HG03457 (cell line): ENCODE measurements at regions not wholly inside any gene's neighbourhood (a gene's known extent, or its start where the extent isn't known, plus 50 kb on each side); places are given as distances from the start of the nearest gene placed in this dataset.

ENCODE experiments used
- ATAC-seq: cut with Tn5 transposase; IDR thresholded peaks from one replicate; pipeline ENCODE4 v1.9.1; 2021; ENCODE audit warnings: moderate number of reproducible peaks; ENCODE audit not compliant: unreplicated experiment

DNA sequence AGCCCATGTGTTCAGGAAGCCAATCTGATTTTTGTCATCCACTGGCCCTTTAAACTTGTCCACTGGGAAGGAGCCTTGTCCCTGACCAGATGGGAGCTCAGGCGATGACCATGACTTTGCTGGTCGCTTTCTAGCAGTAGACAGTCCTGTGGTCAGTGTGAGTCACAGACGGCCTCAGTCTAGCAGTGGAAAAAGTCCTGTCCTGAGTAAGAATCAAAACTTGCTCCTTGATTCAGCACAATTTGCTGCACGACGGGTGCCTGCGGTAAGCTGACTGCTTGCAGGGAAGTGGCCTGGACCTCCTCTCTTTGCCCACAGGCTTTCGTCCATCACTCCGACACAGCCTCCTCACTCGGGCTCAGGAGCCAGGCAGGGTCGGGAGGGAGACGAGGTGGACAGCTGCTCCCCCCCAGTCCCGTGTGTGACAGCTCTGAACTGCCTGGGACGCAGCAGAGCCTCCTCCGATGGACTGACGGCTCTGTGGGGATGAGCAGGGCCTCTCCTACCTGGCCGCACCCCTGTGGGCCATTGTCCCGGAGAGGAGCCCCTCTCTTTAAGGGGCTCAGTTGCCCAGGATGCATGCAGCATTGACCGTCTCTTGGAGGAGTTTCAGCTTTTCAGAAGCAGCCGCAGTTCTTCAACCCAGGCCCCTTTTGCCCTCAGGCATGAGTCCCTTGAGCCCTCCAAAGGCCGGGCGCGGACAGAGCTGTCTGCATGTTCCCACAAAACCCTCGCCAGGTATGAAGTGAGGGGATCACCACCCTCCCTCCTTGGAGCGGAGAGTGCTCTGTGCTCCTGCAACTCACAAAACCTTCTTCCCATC lies 209.2 kb downstream of the ANKRD60 start:
- ATAC-seq: no peak

DNA sequence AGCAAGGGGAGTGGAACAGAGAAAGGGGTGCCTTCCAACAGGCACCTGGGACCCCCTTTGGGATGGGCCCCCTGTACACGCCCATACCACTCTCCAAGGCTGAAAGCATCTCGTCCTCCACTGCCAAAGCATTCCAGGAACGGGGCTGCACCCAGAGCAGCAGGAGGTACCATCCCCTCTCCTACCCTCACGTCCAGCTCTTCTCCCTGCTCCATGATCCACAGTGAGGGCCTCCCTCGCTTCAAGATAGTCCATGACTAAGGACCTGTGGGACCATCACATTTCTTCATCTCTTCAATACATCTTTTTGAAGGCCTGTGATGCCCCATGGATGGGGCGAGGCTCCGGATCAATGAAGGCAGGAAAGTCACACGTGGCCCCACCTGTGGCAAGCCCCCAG lies 209.9 kb downstream of the ANKRD60 start:
- ATAC-seq: no peak

DNA sequence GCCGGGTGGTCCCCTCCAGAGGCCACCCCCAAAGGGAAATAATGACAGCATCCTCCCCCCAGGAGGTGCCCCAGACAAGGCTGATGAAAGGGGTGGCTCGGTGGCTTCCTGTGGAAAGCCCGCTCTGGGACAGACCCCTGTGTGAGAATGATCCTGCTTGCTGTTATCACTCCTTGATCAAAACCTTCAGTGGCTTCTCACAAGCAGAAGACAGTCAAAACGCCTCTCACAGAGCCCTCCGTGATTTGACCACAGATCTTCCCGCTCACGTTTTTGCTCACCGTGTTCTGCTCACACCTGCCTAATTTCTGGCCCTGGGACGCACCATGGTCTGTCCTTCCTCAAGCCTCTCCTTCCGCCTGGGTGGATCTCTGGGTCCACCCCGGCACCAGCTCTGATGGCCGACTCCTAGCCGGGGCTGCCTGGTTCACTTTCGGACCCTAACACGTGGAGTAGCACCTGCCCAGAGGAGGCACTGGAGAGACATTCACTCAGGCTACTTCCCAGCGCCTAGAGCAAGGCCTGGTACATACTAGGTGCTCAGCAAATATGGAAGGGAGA lies 210.4 kb downstream of the ANKRD60 start:
- no peak for ATAC-seq

DNA sequence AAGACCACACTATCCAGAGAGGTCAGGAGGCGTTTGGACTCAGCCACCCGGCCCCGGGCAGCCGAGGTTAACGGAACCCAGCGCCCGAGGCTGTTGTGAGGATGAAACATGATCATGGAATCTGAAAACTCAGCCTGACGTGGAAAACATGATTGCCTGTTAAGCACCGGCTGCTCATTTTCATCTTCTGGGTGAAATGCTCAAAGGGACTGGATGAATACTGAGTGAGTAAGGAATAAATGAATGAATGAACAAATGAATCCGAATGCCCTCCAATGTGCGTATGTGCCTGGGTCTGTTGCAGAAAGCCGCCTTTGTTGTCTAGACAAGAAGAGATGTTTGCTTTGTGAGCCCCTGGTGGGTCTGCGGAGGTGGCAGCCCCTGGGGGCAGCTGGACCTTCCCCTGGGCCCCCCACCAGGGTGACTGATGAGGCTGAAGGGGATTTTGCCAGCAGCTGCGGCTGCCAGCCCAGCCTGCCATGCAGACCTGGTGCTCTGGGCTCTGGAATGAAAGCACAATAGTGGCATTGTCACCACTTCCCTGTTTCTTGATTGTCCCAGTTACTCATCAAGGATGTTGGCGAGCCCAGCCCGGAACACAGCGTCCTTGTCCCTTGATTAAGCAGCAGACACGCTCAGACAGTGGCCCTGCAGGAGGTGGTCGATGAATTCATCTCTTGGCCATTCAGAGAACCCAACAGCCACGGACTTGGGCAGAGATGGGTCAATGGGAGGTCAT lies 211.1 kb downstream of the ANKRD60 start:
- ATAC-seq: no peak

DNA sequence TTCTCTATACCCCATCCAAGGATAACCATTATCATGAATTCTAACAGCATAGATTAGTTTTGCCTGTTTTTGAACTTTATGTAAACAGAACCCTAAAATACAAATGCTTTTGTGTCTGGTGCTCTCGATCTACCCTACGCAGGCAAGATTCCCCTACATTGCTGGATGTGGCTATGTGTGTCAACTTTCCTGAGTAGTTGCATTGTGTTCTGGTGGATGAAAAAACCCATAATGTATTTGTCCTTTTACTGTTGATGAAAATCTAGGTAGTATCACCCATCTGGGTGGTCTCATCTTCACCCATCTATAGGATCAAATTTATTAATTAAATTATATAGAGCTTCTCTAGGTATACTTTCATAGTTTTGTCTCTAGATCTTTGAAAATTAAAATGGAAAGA lies 211.7 kb downstream of the ANKRD60 start:
- ATAC-seq: no peak

DNA sequence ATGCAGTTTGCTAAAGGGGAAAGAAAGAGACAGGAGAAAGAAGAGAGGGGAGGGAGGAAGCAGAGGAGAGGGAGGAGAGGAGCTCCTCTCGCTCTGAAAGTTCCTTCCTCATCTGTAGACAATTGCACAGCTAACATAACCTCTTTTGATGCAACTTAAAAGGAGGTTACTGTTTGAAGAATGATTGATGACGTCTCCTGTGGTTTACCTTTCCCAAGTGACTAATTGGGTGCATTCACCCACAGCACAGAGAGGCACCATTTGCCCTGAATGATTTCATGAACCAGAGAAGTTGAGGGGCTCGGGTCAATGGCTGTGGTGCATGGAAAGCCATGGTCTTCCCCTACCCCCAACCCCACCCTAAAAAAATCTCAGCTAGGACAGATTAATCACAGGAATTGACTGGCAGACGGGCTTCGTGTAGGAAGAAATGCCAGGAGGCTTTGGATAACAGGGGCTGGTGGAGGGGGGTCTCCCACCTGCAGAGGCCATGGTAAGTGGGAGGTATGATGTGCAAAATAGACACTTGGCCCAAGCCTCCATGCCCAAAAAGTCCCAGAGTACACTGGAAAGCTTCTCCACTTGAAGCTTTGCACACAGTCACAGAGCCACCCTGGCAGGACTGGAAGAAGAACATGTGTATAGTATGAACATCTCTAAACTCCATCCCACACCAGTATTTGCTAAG lies 213.7 kb downstream of the ANKRD60 start:
- ATAC-seq: no peak

DNA sequence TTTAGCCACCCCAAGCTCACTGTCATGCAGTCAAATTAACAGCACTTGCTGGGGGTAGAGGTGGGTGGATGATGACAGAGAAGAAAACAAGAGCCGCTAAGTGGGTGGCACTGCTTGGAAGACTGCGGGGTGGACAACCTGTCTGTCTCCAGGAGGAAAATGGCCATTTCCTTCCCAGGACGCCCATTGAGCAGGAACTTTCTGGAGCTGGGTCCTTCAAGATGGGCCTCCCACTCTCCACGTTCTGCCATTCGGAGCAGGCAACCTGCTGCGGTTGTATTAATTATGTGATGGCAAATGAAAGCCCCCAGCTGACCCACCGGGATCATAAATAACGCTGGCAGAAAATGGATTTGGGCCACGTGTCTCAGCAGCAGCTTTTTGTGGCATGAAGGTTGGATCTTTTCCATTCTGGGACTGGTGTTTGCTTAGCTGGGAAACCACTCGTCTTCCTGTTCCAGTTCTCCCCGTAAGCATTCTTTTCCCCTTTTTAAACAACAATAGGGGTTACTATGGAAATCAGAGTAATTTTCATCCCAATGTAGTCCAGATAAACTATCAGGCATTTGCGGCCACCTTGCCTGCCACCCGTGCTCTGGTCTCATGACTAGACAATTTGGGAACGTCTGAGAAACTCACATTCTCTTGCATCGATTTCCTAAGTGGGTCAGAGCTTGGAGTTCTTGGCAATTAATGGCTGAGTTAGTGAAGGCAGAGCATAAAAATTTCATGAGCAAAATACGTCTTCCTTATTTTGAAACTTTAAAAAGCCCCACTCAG lies 215.5 kb downstream of the ANKRD60 start:
- no peak for ATAC-seq

DNA sequence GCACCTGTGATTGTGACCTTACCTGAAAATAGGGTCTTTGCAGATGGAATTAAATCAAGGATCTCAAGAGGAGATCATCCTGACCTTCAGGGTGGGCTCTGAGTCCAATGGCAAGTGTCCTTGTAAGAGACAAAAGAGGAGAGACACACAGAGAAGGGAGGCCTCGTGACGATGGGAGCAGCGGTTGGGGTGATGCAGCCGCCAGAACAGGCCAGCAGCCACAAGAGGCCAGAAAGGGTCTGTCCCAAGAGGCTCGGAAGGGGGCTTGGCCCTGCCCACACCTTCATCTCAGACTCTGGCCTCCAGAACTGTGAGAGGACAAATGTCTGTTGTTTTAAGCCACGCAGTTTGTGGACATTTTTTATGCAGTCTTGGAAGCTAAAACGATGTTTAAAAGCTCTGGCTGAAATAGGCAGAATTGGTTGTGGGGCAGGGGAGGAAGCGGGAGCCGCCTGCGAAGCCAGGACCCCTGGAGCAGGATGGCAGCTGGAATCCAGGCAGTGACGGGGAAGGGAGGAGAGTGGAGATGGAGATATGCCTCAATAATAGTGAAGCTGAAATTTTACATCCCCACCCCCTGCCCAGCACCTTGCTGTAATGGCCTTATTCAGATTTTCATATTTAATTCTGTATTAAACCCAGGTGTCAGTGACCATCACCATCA lies 216.4 kb downstream of the ANKRD60 start:
- ATAC-seq: no peak

DNA sequence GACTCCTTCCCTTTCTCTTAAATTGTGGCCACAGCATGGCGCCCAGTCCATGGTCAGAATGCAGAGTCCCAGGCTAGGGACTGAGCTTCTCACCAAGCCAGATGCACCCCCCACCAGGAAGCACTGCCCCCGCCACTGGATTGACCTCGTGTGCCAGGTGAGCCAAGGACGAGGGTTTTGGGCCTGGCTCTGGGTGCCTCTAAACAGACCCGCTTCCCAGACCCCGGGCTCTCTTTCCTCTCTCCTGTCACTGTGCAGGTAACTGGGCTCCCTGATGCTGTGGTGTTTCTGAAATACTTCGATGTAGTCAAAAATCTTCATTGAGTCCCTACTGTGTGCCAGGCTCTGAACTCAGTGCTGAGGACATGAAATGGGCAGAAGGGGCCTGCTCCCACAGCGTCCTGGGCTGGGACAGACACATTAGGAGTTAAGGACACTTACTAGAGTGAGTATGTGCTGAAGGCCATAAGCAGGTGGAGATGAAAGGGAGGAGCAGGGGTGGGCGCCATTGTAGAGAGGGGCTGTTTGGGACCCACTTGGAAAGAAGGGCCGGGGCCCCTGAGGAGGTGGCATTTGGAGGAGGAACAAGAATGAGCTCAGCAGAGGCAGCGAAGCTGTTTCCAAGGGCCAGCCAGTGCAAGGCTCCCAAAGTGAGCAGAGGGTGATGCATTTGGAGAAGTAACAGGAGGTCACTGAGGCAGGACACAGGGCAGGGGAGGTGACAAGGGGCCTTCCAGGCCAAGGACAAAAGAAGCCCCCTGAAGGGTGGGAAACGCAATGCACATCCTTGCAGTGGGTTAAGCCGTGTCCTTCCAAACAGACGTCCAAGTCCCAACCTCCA lies 217.1 kb downstream of the ANKRD60 start:
- no peak for ATAC-seq

DNA sequence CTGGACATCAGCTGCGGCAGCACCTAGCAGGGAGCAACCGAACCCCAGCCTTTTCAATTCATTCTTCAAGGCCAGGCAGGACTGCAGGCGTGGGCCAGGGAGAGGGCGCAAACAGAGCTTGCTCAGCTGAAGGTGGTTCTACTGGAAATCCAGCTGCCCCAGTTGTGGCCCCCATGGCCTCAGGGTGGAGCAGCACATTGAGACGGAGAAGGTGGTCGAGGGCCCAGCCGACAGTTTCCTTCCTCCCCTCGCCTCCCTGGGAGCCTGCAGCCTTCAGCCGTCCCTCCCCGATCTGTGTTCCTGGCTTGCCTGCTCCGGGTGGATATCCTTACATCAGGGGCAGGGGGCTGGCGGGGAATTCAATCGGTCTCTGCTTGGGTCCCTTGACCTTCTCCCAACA lies 217.8 kb downstream of the ANKRD60 start:
- ATAC-seq: no peak

DNA sequence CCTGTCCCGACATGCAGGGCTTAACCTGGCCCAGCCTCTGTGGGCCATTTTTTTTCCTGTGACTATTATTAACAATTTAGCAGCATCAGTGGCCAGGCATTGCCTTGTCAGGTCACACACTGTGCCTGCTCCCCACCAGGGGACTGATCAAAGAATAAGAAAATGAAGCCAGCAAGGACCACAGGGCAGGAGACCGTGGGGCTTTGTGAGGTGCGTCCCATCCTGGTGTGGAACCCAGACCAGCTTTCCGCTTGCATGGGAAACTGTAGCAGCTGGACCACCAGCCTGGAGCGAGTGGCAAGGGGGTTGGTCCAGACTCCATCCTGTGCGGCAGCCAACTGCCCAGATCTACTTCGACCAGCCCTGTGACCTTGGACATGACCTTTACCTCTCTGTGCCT lies 218.3 kb downstream of the ANKRD60 start:
- ATAC-seq: no peak

DNA sequence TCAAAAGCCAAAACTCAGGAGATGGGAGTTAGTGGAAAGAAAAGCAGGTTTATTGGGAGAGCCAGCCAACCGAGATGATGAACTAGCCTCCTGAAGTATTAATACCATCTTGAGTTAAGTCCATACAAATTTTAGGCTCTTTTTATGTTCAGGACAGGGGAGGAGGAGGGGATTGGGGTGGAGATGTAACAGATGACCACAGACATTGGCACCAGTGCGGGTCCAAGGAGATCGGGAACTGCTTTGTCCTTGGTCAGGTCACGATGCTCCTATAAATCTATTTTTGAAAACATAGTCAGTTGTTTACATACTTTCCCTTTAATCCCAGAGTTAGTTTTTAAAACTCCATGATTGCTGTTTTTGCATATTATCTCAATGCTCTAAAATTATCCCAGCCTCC lies 219.6 kb downstream of the ANKRD60 start:
- ATAC-seq: no peak

DNA sequence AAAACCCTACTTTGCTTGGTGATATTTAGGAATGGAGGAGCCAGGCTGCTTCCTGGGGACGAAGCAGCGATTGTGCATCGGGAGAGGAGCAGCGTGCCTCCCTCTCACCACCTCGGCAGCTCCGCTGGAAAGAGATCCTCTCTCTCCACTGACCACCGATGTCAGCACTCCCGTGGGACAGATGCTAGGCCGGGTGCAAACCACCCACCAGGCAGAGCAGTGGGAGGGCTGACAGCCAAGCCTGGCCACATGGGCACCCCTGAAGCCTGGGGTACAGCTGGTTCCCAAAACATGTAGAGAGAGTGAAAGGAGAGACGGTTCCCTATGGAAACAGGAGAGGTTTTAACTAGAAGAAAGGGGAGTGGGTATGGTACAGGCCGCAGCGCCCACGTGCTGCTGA lies 220.0 kb downstream of the ANKRD60 start:
- no peak for ATAC-seq

DNA sequence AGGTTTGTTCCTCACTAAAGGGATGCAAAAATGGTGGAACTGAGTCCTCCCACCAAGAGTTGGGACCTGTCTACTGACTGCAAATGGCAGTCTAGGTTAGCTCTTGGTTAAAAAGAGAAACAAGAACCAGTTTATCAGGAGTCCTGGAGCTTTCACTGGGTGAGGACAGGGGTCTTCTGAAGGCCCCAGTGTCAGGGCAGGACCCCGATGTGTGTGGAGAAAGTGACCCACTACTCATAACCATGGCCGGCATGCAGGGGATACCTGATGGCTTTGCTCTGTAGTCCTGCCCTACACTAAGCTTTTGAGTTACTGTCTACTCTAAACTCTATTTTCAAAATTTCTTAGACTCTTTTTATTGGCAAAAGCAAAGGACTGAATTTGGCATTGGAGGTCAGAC lies 220.5 kb downstream of the ANKRD60 start:
- no peak for ATAC-seq

DNA sequence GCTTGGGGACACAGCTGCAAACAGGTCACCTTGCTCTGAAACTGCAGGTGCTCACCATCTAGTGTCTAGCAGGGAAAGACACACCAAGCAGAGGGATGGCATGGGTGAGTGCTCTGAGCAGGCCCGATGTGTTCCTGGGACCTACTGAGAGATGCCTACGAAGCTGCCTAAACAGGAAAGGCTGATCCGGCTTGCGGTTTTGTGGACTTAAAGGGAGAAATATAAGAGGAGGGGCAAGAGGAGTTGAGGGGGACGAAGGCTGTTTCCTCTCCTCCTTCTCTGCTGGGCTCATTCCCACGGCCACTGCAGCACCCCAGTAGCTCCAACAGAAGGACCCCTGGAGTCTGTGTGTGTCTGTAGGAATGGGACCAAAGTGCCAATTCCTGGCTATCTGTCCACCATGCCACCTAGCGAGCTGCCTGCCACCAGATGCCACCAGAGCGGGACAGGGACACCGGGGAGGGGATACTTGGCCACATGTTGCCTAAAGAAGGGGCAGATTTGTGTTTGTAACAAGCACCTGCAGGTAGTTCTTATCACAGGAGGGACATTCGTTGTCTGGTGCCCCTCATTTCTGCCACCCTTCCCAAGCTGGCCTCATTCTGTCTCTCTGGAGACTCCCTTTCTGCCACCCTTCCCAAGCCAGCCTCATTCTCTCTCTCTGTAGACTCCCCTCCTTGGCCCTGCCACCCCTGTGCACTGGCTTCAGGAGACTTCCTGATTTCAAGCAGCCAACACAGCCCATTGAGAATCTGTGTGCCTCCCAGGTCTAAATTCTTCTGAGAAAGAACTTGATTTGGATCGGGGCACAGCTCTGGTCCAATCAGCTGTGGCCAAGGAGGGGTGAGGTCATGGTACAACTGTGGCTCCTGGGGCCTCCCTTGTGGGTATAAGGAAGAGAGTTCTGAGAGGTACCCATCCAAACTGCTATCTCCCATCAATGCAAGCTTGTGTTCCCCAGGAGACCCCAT lies 221.8 kb downstream of the ANKRD60 start:
- no peak for ATAC-seq

DNA sequence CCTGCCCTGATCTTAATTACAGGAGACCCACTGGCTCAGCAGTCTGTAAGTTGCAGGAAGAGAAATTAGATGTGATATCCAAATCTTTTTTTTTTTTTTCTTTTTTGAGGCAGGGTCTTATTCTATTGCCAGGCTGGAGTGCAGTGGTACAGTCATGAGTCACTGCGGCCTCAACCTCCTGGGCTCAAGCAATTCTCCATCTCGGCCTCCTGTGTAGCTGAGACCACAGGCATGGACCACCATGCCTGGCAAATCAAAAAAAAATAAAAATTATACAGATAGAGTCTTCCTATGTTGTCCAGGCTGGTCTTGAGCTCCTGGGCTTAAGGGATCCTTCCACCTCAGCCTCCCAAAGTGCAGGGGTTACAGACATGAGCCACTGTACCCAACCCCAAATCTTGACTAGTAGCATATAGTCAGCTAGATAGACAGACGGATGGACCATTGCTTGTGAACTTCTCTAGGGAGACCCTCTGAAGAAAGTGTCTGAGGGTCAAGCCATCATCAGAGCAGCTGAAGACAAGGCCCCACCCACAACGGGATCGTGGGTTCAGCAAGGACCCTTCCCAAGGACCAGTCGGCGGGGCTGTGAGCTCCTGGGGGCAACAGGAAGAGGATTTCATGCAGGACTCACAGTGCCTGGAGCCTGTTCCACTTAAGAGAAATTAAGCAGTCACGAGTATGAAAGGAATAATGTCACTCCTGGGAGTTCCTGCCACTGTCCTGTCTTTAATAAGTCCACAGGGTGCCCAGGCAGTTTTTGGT lies 222.7 kb downstream of the ANKRD60 start:
- ATAC-seq: no peak

DNA sequence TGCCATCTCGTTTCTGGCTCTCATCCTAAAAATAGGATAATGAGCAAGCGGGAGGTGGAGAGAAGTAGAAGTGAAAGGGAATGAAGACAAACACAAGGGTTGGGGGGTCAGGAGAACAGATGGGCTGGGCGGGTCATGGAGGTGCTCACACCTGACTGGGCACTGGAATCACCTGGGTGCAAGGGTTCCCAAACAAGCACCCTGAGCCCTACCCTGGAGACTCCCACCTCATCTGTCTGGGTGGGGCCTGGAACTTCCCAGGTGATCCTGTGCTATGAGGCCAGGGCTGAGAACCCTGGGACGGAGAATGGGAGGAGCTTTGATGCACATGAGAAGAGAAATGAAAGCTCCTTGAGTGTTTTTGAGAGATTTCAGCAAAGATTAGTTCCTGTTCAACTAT lies 223.6 kb downstream of the ANKRD60 start:
- ATAC-seq: no peak
